IMR-90 (cell line): ENCODE measurements at regions not wholly inside any gene's neighbourhood (a gene's known extent, or its start where the extent isn't known, plus 50 kb on each side); places are given as distances from the start of the nearest gene placed in this dataset.

Source experiments
- ATAC-seq: fragments of 200-7000 bp; cut with Tn5 transposase; 2 replicates; pipeline ENCODE4 v1.9.1; 2020; ENCODE audit warnings: low read depth, mild to moderate bottlenecking, moderate library complexity
- BruUV-seq: library from RNA; stranded (reverse); fragments of 400-500 nt; replicated peaks from 2 replicates; lab custom pipeline; 2021; lab: Mats Ljungman, UMichigan
- CTCF ChIA-PET: fragments of 300-600 bp; formaldehyde crosslinking; extraction: SDS; loops from one replicate; lab custom pipeline; 2021; ENCODE audit warnings: antibody characterized with exemption; lab: Yijun Ruan, JAX
- POLR2A ChIA-PET: fragments of 300-600 bp; sonication (Branson Sonifier 250); formaldehyde crosslinking; loops from one replicate; lab custom pipeline; 2022; ENCODE audit warnings: antibody characterized with exemption; ENCODE audit not compliant: unreplicated experiment; lab: Charles Lee
- DNase-seq: peaks from one replicate; pipeline ENCODE4 v3.0.0; 2013
- H2AFZ ChIP-seq: replicated peaks from 2 replicates; pipeline ENCODE3; 2013; ENCODE audit warnings: low read length, mild to moderate bottlenecking; ENCODE audit not compliant: poor library complexity
- H2AK5ac ChIP-seq: 2 replicates; pipeline ENCODE4 v1.6.1; 2013; ENCODE audit warnings: low read depth, low read length, inconsistent platforms
- H2AK9ac ChIP-seq: replicated peaks from 2 replicates; pipeline ENCODE3; 2013; ENCODE audit warnings: mild to moderate bottlenecking, low read depth, low read length, moderate library complexity; ENCODE audit not compliant: poor library complexity
- H2BK120ac ChIP-seq: 2 replicates; pipeline ENCODE4 v1.6.1; 2013; ENCODE audit warnings: low read depth, low read length, inconsistent platforms
- H2BK15ac ChIP-seq: 3 replicates; pipeline ENCODE4 v1.6.1; 2013; ENCODE audit warnings: low read depth, low read length, inconsistent platforms
- H2BK20ac ChIP-seq: 2 replicates; pipeline ENCODE4 v1.6.1; 2013; ENCODE audit warnings: low read depth, mild to moderate bottlenecking, inconsistent platforms, low read length, moderate library complexity
- H2BK5ac ChIP-seq: 2 replicates; pipeline ENCODE4 v1.6.1; 2013; ENCODE audit warnings: mild to moderate bottlenecking, low read depth, low read length, inconsistent platforms; ENCODE audit not compliant: poor library complexity, severe bottlenecking
- H3K14ac ChIP-seq: replicated peaks from 2 replicates; pipeline ENCODE4 v1.6.1; 2013; ENCODE audit warnings: low read depth, low read length, inconsistent platforms
- H3K18ac ChIP-seq: 2 replicates; pipeline ENCODE4 v1.6.1; 2013; ENCODE audit warnings: low read depth, low read length, control low read depth
- H3K23ac ChIP-seq: 2 replicates; pipeline ENCODE4 v1.6.1; 2013; ENCODE audit warnings: low read depth, low read length, inconsistent platforms
- H3K27ac ChIP-seq: 2 replicates; pipeline ENCODE4 v1.5.1; 2013; ENCODE audit warnings: mild to moderate bottlenecking, control low read depth, low read length; ENCODE audit not compliant: insufficient read depth
- H3K27me3 ChIP-seq: 2 replicates; pipeline ENCODE4 v1.6.1; 2013; ENCODE audit warnings: low read length; ENCODE audit not compliant: control insufficient read depth, insufficient read depth
- H3K36me3 ChIP-seq: 2 replicates; pipeline ENCODE4 v1.6.1; 2013; ENCODE audit warnings: low read length, mixed read lengths; ENCODE audit not compliant: control insufficient read depth, insufficient read depth
- H3K4ac ChIP-seq: 2 replicates; pipeline ENCODE4 v1.6.1; 2013; ENCODE audit warnings: low read depth, low read length, inconsistent platforms
- H3K4me1 ChIP-seq: 2 replicates; pipeline ENCODE4 v1.6.1; 2013; ENCODE audit warnings: low read length, mixed read lengths; ENCODE audit not compliant: control insufficient read depth, insufficient read depth
- H3K4me2 ChIP-seq: 2 replicates; pipeline ENCODE4 v1.6.1; 2013; ENCODE audit warnings: low read depth, mild to moderate bottlenecking, control low read depth, low read length, moderate library complexity
- H3K4me3 ChIP-seq: 2 replicates; pipeline ENCODE4 v1.5.1; 2013; ENCODE audit warnings: low read depth, mild to moderate bottlenecking, control low read depth, low read length, moderate library complexity; ENCODE audit not compliant: insufficient read depth
- H3K56ac ChIP-seq: 2 replicates; pipeline ENCODE4 v1.6.1; 2013; ENCODE audit warnings: low read length, inconsistent platforms; ENCODE audit not compliant: insufficient read depth; ENCODE audit errors: extremely low read depth
- H3K79me1 ChIP-seq, 2 experiments: 2 replicates each; pipeline ENCODE4 v1.6.1; 2013; ENCODE audit warnings: low read length in 2 of 2, inconsistent platforms in 1 of 2, low read depth in 1 of 2
- H3K9ac ChIP-seq: 2 replicates; pipeline ENCODE4 v1.6.1; 2013; ENCODE audit warnings: low read depth, low read length, control low read depth
- H3K9me1 ChIP-seq: 2 replicates; pipeline ENCODE4 v1.6.1; 2013; ENCODE audit warnings: low read length, inconsistent platforms; ENCODE audit not compliant: insufficient read depth
- H3K9me3 ChIP-seq: 2 replicates; pipeline ENCODE4 v1.6.1; 2013; ENCODE audit warnings: low read length; ENCODE audit not compliant: control insufficient read depth, insufficient read depth
- H4K20me1 ChIP-seq: 2 replicates; pipeline ENCODE4 v1.6.1; 2013; ENCODE audit warnings: low read length, inconsistent platforms; ENCODE audit not compliant: insufficient read depth
- H4K5ac ChIP-seq: 2 replicates; pipeline ENCODE4 v1.6.1; 2013; ENCODE audit warnings: mild to moderate bottlenecking, low read depth, low read length, control low read depth
- H4K8ac ChIP-seq, 2 experiments: 2 replicates each; pipeline ENCODE4 v1.6.1; 2013; ENCODE audit warnings: low read depth in 2 of 2, low read length in 2 of 2, control low read depth in 1 of 2, inconsistent platforms in 1 of 2
- H4K91ac ChIP-seq: 2 replicates; pipeline ENCODE4 v1.6.1; 2013; ENCODE audit warnings: low read depth, low read length, inconsistent platforms; ENCODE audit not compliant: insufficient read depth
- BHLHE40 ChIP-seq: fragments of 150-350 bp; IDR thresholded peaks from 2 replicates; pipeline ENCODE4 v1.6.1; 2016; ENCODE audit warnings: mild to moderate bottlenecking, low read depth, low read length
- FOS ChIP-seq: fragments of 150-350 bp; IDR thresholded peaks from 2 replicates; pipeline ENCODE4 v1.6.1; 2016; ENCODE audit warnings: low read depth, low read length
- NFE2L2 ChIP-seq: fragments of 150-350 bp; IDR thresholded peaks from 2 replicates; pipeline ENCODE4 v1.6.1; 2016; ENCODE audit warnings: low read depth, mild to moderate bottlenecking, low read length
- POLR2A ChIP-seq: IDR thresholded peaks from 2 replicates; pipeline ENCODE4 v1.6.1; 2012; ENCODE audit warnings: mild to moderate bottlenecking, low read depth, low read length
- RFX5 ChIP-seq: IDR thresholded peaks from 2 replicates; pipeline ENCODE4 v1.8.0; 2012; ENCODE audit warnings: low read depth, mild to moderate bottlenecking, low read length, moderate library complexity
- WGBS, 2 experiments: methylation state at CpG; one replicate each; pipeline versions ENCODE4 v1.1.5 to v1.1.7; 2013; ENCODE audit warnings: missing lambda C conversion rate in 2 of 2; ENCODE audit not compliant: insufficient read length in 1 of 2; ENCODE audit errors: extremely low coverage in 2 of 2; 5-methylcytosine and 5-hydroxymethylcytosine counted together
- dilution Hi-C: fragments of 300-500 bp; cut with HindIII; formaldehyde crosslinking; loops from one replicate; pipeline ENCODE4 v1.14.3; 2018; ENCODE audit warnings: low sequenced_read_pairs; ENCODE audit not compliant: unreplicated experiment
- in situ Hi-C: fragments of 300-500 bp; cut with MboI; formaldehyde crosslinking; loops from 3 replicates; pipeline ENCODE4 v1.14.3; 2019; ENCODE audit warnings: low sequenced_read_pairs, inconsistent platforms, mixed read lengths
- intact Hi-C: fragments of 100-400 bp; cut with micrococcal nuclease; formaldehyde crosslinking; loops from 2 replicates; pipeline ENCODE4 v1.10.0; 2022
- TF ChIP-seq, protein P1 (sequence below): fragments of 150-350 bp; IDR thresholded peaks from 2 replicates; pipeline ENCODE4 v1.6.1; 2017; ENCODE audit warnings: mild to moderate bottlenecking, antibody characterized with exemption, low read length, low read depth

DNA sequence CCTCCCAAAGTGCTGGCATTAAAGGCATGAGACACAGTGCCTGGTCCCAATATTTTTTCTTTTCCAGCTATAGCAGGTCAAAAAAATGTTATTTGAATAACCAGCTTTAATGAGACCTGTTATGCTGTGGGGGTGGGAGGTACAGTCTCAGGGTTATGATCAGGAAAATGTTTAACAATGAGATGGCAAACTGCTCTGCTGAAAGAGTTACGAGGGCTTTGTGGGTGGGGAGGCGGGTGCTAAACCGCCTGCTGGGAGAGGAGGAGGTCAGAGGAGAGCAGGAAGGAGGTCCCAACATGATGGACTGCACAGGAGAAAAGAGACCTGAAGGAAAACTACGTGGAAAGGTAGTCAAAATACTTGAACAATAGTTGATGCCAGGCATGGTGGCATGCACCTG, 126.0 kb upstream of the B3GALT2 start:
- in situ Hi-C loops (no loop called here), dilution Hi-C loops (no loop called here), intact Hi-C loops (no loop called here)
- no peak overlapping the region for H2AK5ac ChIP-seq
- no peak overlapping the region for H2BK5ac ChIP-seq
- H4K91ac ChIP-seq: no peak overlapping the region
- no peaks in the 10 kb centered on the region for H4K20me1 ChIP-seq
- H3K27ac ChIP-seq: no peak overlapping the region
- 95% methylated on average over 4 of the region's 4 CpGs; no CpG with 5 or more reads in 1 of the 2 experiments for WGBS, 2 experiments
- no peak overlapping the region for H4K8ac ChIP-seq
- no peak overlapping the region for H4K5ac ChIP-seq
- no TSS peak for BruUV-seq
- H3K18ac ChIP-seq: no peak overlapping the region
- H3K27me3 ChIP-seq: no peaks in the 10 kb centered on the region
- no peaks in the 10 kb centered on the region for H3K4me1 ChIP-seq
- no peaks in the 10 kb centered on the region for H3K36me3 ChIP-seq
- no peak overlapping the region for H3K9ac ChIP-seq
- H3K4me2 ChIP-seq: no peak overlapping the region
- DNase-seq (no peak), ATAC-seq (no peak)
- ChIA-PET POLR2A (no interaction called here), CTCF (interaction anchor here (1.1 kb wide), 1 partner anchor 129 kb away, joined by 3 read pairs; no protein-coding TSS in a partner anchor)
- no peaks in the 10 kb centered on the region for H3K9me1 ChIP-seq
- no peak overlapping the region for H2BK15ac ChIP-seq
- no peaks in the 10 kb centered on the region for H3K9me3 ChIP-seq
- no peak overlapping the region for H3K56ac ChIP-seq
- no peak overlapping the region for H3K14ac ChIP-seq
- no peak overlapping the region for H2AK9ac ChIP-seq
- H3K23ac ChIP-seq: no peak overlapping the region
- TF ChIP-seq NFE2L2 (no peak), POLR2A (no peak), FOS (no peak), RFX5 (no peak), BHLHE40 (no peak)
- TF ChIP-seq, protein P1, sequence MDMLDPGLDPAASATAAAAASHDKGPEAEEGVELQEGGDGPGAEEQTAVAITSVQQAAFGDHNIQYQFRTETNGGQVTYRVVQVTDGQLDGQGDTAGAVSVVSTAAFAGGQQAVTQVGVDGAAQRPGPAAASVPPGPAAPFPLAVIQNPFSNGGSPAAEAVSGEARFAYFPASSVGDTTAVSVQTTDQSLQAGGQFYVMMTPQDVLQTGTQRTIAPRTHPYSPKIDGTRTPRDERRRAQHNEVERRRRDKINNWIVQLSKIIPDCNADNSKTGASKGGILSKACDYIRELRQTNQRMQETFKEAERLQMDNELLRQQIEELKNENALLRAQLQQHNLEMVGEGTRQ: no peak
- no peak overlapping the region for H2BK20ac ChIP-seq
- H3K79me1 ChIP-seq: no peaks in the 10 kb centered on the region
- H3K4ac ChIP-seq: no peak overlapping the region
- H2AFZ ChIP-seq: no peak overlapping the region
- H2BK120ac ChIP-seq: no peak overlapping the region
- H3K4me3 ChIP-seq: no peak overlapping the region
